ENCODE measurements at regions not wholly inside any gene's neighbourhood (a gene's known extent, or its start where the extent isn't known, plus 50 kb on each side); places are given as distances from the start of the nearest gene placed in this dataset.

DNA sequence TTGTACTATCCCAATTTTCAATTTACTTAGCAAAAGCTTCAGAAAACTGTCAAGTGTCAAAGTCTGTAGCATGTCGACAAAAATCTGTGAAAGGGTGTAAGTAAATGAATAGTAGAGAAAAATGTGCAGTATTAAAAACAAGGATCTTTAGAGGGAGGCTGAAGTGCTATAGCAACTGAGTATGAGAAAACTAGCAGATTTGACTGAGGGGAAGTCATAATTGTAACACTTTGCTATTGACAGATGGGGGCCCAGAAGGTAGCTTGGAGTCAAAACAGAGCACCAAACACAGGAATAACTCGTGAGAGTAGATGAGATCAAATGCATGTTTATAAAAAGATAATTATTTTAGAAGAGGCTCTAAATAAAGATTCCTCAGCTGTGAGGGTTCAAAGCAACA, 657.7 kb downstream of the TMEM182 start:
- no peak for TF ChIP-seq KDM1A (IDR thresholded peaks at IDR 0.05; ENCODE audit: borderline replicate concordance, low read length)
- TF ChIP-seq, protein P1, sequence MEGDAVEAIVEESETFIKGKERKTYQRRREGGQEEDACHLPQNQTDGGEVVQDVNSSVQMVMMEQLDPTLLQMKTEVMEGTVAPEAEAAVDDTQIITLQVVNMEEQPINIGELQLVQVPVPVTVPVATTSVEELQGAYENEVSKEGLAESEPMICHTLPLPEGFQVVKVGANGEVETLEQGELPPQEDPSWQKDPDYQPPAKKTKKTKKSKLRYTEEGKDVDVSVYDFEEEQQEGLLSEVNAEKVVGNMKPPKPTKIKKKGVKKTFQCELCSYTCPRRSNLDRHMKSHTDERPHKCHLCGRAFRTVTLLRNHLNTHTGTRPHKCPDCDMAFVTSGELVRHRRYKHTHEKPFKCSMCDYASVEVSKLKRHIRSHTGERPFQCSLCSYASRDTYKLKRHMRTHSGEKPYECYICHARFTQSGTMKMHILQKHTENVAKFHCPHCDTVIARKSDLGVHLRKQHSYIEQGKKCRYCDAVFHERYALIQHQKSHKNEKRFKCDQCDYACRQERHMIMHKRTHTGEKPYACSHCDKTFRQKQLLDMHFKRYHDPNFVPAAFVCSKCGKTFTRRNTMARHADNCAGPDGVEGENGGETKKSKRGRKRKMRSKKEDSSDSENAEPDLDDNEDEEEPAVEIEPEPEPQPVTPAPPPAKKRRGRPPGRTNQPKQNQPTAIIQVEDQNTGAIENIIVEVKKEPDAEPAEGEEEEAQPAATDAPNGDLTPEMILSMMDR (IDR thresholded peaks at IDR 0.05; ENCODE audit: control extremely low read depth in 1 of 3, insufficient read depth in 1 of 3, low read depth in 1 of 3, low read length in 3 of 3), result no peak
